ENCODE measurements at regions not wholly inside any gene's neighbourhood (a gene's known extent, or its start where the extent isn't known, plus 50 kb on each side); places are given as distances from the start of the nearest gene placed in this dataset.

- H3K4me2 ChIP-seq (ENCODE audit: low read length): no peak overlapping the region
- H4K20me1 ChIP-seq (ENCODE audit: insufficient read depth): no peaks in the 10 kb centered on the region
- no peaks in the 10 kb centered on the region for H3K27me3 ChIP-seq (ENCODE audit: insufficient read depth, low read depth, low read length)
- no peak overlapping the region for H3K4me3 ChIP-seq (ENCODE audit: low read length)
- no peak overlapping the region for H3K9ac ChIP-seq (ENCODE audit: low read length)
- H3F3A ChIP-seq (ENCODE audit: insufficient read depth, low read length, poor library complexity, severe bottlenecking): no peaks in the 10 kb centered on the region
- TF ChIP-seq MXI1 (conservative IDR thresholded peaks at IDR 0.05; ENCODE audit: poor library complexity, severe bottlenecking): no peak
- no peak for TF ChIP-seq RAD21 (conservative IDR thresholded peaks at IDR 0.05)
- no peak for TF ChIP-seq SMC3 (conservative IDR thresholded peaks at IDR 0.05; ENCODE audit: poor library complexity)
- no peak for TF ChIP-seq EP300 (conservative IDR thresholded peaks at IDR 0.05; ENCODE audit: poor library complexity, severe bottlenecking)
- no peak for TF ChIP-seq POLR2AphosphoS5 (IDR thresholded peaks at IDR 0.05)
- no peak for TF ChIP-seq EZH2 (IDR thresholded peaks at IDR 0.05; ENCODE audit: borderline replicate concordance, insufficient read depth, low read length, poor library complexity, severe bottlenecking)
- no peak for TF ChIP-seq TAF1 (IDR thresholded peaks at IDR 0.05; ENCODE audit: low read depth)
- TF ChIP-seq CTCF (IDR thresholded peaks at IDR 0.05; ENCODE audit: poor library complexity, severe bottlenecking): no peak
- TF ChIP-seq, protein P1, sequence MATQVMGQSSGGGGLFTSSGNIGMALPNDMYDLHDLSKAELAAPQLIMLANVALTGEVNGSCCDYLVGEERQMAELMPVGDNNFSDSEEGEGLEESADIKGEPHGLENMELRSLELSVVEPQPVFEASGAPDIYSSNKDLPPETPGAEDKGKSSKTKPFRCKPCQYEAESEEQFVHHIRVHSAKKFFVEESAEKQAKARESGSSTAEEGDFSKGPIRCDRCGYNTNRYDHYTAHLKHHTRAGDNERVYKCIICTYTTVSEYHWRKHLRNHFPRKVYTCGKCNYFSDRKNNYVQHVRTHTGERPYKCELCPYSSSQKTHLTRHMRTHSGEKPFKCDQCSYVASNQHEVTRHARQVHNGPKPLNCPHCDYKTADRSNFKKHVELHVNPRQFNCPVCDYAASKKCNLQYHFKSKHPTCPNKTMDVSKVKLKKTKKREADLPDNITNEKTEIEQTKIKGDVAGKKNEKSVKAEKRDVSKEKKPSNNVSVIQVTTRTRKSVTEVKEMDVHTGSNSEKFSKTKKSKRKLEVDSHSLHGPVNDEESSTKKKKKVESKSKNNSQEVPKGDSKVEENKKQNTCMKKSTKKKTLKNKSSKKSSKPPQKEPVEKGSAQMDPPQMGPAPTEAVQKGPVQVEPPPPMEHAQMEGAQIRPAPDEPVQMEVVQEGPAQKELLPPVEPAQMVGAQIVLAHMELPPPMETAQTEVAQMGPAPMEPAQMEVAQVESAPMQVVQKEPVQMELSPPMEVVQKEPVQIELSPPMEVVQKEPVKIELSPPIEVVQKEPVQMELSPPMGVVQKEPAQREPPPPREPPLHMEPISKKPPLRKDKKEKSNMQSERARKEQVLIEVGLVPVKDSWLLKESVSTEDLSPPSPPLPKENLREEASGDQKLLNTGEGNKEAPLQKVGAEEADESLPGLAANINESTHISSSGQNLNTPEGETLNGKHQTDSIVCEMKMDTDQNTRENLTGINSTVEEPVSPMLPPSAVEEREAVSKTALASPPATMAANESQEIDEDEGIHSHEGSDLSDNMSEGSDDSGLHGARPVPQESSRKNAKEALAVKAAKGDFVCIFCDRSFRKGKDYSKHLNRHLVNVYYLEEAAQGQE (IDR thresholded peaks at IDR 0.05; ENCODE audit: borderline replicate concordance): no peak
- no peak overlapping the region for H2AFZ ChIP-seq (ENCODE audit: low read depth, low read length)
- no peak overlapping the region for H3K27ac ChIP-seq (ENCODE audit: low read length)
- no peaks in the 10 kb centered on the region for H3K9me3 ChIP-seq (ENCODE audit: low read length)
- no peaks in the 10 kb centered on the region for H3K79me2 ChIP-seq (replicated peaks; ENCODE audit: insufficient read depth, low read length)
- no peaks in the 10 kb centered on the region for H3K36me3 ChIP-seq (ENCODE audit: insufficient read depth, low read length)
- H3K9me2 ChIP-seq (ENCODE audit: insufficient read depth, low read length): no peaks in the 10 kb centered on the region
These were observed 158.9 kb downstream of the TMX1 start for GRCh38 chr14:51398898-51399297.

DNA sequence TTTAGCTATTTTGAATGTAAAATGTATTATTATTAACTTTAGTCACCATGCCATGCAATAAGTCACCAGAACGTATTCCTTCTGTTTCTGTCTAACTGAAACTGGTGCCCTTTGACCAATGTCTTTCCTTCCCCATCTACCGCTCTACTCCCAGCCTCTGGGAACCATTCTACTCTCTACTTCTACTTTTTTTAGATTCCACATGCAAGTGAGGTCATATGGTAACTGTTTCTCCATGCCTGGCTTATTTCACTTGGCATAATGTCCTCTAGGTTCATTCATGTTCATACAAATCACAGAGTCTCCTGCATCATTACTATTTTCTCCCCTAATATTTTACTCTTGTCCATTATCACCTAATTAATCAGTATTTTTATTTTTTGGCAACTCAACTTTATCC, 160.1 kb downstream of the TMX1 start:
- Histone ChIP-seq H3K4me2 (ENCODE audit: low read length) (no peak overlapping the region), H3K27me3 (ENCODE audit: insufficient read depth, low read depth, low read length) (no peaks in the 10 kb centered on the region), H3K4me3 (ENCODE audit: low read length) (no peak overlapping the region), H3K9me2 (ENCODE audit: insufficient read depth, low read length) (no peaks in the 10 kb centered on the region), H3K27ac (ENCODE audit: low read length) (no peak overlapping the region), H3F3A (ENCODE audit: insufficient read depth, low read length, poor library complexity, severe bottlenecking) (no peaks in the 10 kb centered on the region), H3K36me3 (ENCODE audit: insufficient read depth, low read length) (no peaks in the 10 kb centered on the region), H3K79me2 (replicated peaks; ENCODE audit: insufficient read depth, low read length) (no peaks in the 10 kb centered on the region), H3K9ac (ENCODE audit: low read length) (no peak overlapping the region), H2AFZ (ENCODE audit: low read depth, low read length) (no peak overlapping the region), H3K9me3 (ENCODE audit: low read length) (no peaks in the 10 kb centered on the region), H4K20me1 (ENCODE audit: insufficient read depth) (no peaks in the 10 kb centered on the region)
- no peak for TF ChIP-seq MXI1 (conservative IDR thresholded peaks at IDR 0.05; ENCODE audit: poor library complexity, severe bottlenecking)
- TF ChIP-seq RAD21 (conservative IDR thresholded peaks at IDR 0.05): no peak
- TF ChIP-seq POLR2AphosphoS5 (IDR thresholded peaks at IDR 0.05): no peak
- TF ChIP-seq, protein P1 (IDR thresholded peaks at IDR 0.05; ENCODE audit: borderline replicate concordance): no peak
- TF ChIP-seq TAF1 (IDR thresholded peaks at IDR 0.05; ENCODE audit: low read depth): no peak
- no peak for TF ChIP-seq EZH2 (IDR thresholded peaks at IDR 0.05; ENCODE audit: borderline replicate concordance, insufficient read depth, low read length, poor library complexity, severe bottlenecking)
- no peak for TF ChIP-seq SMC3 (conservative IDR thresholded peaks at IDR 0.05; ENCODE audit: poor library complexity)
- no peak for TF ChIP-seq EP300 (conservative IDR thresholded peaks at IDR 0.05; ENCODE audit: poor library complexity, severe bottlenecking)
- no peak for TF ChIP-seq CTCF (IDR thresholded peaks at IDR 0.05; ENCODE audit: poor library complexity, severe bottlenecking)
